ENCODE measurements at regions not wholly inside any gene's neighbourhood (a gene's known extent, or its start where the extent isn't known, plus 50 kb on each side); places are given as distances from the start of the nearest gene placed in this dataset.

- DNase-seq (ENCODE audit: low spot score): no peak
Measured at GRCh38 chr9:86531273-86531970, 177.2 kb upstream of the TUT7 start.

- DNase-seq (ENCODE audit: low spot score): no peak
Measured at GRCh38 chr9:86529496-86530275, 175.5 kb upstream of the TUT7 start.

- DNase-seq (ENCODE audit: low spot score): no peak
Measured at GRCh38 chr9:86526021-86526420, 171.8 kb upstream of the TUT7 start.

GRCh38 chr9:86525182-86525581 lies 171.0 kb upstream of the TUT7 start:
- no peak for DNase-seq (ENCODE audit: low spot score)

GRCh38 chr9:86521977-86522376 lies 167.8 kb upstream of the TUT7 start:
- DNase-seq (ENCODE audit: low spot score): no peak

GRCh38 chr9:86521322-86521721 lies 167.1 kb upstream of the TUT7 start:
- DNase-seq (ENCODE audit: low spot score): no peak

GRCh38 chr9:86519066-86519615 lies 164.9 kb upstream of the TUT7 start:
- no peak for DNase-seq (ENCODE audit: low spot score)

- no peak for DNase-seq (ENCODE audit: low spot score)
Measured at GRCh38 chr9:86517475-86517874, 163.3 kb upstream of the TUT7 start.

- DNase-seq (ENCODE audit: low spot score): no peak
Measured at GRCh38 chr9:86516564-86516963, 162.4 kb upstream of the TUT7 start.

- no peak for DNase-seq (ENCODE audit: low spot score)
Measured at GRCh38 chr9:86515221-86515620, 161.0 kb upstream of the TUT7 start.

- no peak for DNase-seq (ENCODE audit: low spot score)
Measured at GRCh38 chr9:86513429-86513828, 159.2 kb upstream of the TUT7 start.

GRCh38 chr9:86512929-86513328 lies 158.7 kb upstream of the TUT7 start:
- no peak for DNase-seq (ENCODE audit: low spot score)

- DNase-seq (ENCODE audit: low spot score): no peak
Measured at GRCh38 chr9:86511614-86512360, 157.6 kb upstream of the TUT7 start.

- DNase-seq (ENCODE audit: low spot score): no peak
Measured at GRCh38 chr9:86508208-86508903, 154.1 kb upstream of the TUT7 start.

- DNase-seq (ENCODE audit: low spot score): no peak
Measured at GRCh38 chr9:86507212-86507630, 153.0 kb upstream of the TUT7 start.

- DNase-seq (ENCODE audit: low spot score): no peak
Measured at GRCh38 chr9:86503942-86504341, 149.7 kb upstream of the TUT7 start.

GRCh38 chr9:86503314-86503713 lies 149.1 kb upstream of the TUT7 start:
- DNase-seq (ENCODE audit: low spot score): no peak

- no peak for DNase-seq (ENCODE audit: low spot score)
Measured at GRCh38 chr9:86500667-86501435, 146.6 kb upstream of the TUT7 start.

GRCh38 chr9:86500031-86500430 lies 145.8 kb upstream of the TUT7 start:
- no peak for DNase-seq (ENCODE audit: low spot score)

GRCh38 chr9:86494644-86495111 lies 140.5 kb upstream of the TUT7 start:
- DNase-seq (ENCODE audit: low spot score): no peak

Measured in activated CD4-positive, alpha-beta T cell treated with anti-CD3 and anti-CD28 coated beads, Interleukin-2, Interleukin-4, amounts not matched to agents 100 ng/mL and 50 ng/mL, durations not matched to agents 16 hours and 8 hours (primary cell).